GM12891 (cell line): ENCODE measurements at regions not wholly inside any gene's neighbourhood (a gene's known extent, or its start where the extent isn't known, plus 50 kb on each side); places are given as distances from the start of the nearest gene placed in this dataset.

Source experiments
- PAX5 ChIP-seq: IDR thresholded peaks from 2 replicates; pipeline ENCODE4 v1.6.1; 2011; ENCODE audit warnings: low read length, moderate library complexity, mild to moderate bottlenecking; ENCODE audit not compliant: insufficient read depth, severe bottlenecking
- POLR2A ChIP-seq: IDR thresholded peaks from 2 replicates; pipeline ENCODE4 v1.6.1; 2011; ENCODE audit warnings: low read depth, low read length, control low read depth
- POLR2AphosphoS5 ChIP-seq: IDR thresholded peaks from 2 replicates; pipeline ENCODE4 v1.6.1; 2011; ENCODE audit warnings: low read depth, low read length, control low read depth
- POU2F2 ChIP-seq: IDR thresholded peaks from 2 replicates; pipeline ENCODE4 v1.6.1; 2011; ENCODE audit warnings: low read depth, mild to moderate bottlenecking, control low read depth, low read length, moderate library complexity
- SPI1 ChIP-seq: IDR thresholded peaks from 2 replicates; pipeline ENCODE4 v1.6.1; 2011; ENCODE audit warnings: low read depth, low read length, control low read depth
- TAF1 ChIP-seq: IDR thresholded peaks from 2 replicates; pipeline ENCODE4 v1.6.1; 2011; ENCODE audit warnings: low read depth, low read length, control low read depth

DNA sequence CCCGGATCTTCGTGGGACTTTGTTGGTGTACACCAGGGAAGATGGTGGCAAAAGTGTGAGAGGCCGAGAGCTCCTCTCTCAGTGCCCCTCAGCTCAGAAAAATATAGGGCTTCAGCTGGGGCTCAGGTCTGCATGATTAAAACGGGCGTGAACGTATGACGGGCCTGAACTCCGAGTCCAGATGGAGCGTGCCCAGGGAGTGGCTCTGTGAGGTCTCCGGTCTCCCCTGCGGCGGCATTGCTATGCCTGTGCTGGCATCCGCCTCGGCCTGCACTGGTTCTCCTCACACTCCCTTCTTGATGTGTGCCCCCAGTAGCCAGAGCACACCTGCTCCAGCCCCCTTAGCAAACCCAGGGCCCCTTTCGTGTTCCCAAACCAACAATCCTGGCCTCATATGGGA, 82.0 kb downstream of the TEX29 start:
- TF ChIP-seq TAF1 (no peak), POLR2AphosphoS5 (no peak), POLR2A (no peak), POU2F2 (no peak), SPI1 (no peak), PAX5 (no peak)
